Fibroblast of lung (primary cell): ENCODE measurements at regions not wholly inside any gene's neighbourhood (a gene's known extent, or its start where the extent isn't known, plus 50 kb on each side); places are given as distances from the start of the nearest gene placed in this dataset.

ENCODE experiments used
- DNase-seq, 2 donors: peaks; one replicate each; pipeline versions ENCODE4 v3.0.0 to v3.0.0-alpha.2; 2010; ENCODE audit warnings: low read depth in 2 of 2
- H2AFZ ChIP-seq: 2 replicates; pipeline ENCODE4 v1.5.1; 2012; ENCODE audit warnings: low read length, control low read depth, inconsistent platforms
- H3K27ac ChIP-seq: 2 replicates; pipeline ENCODE4 v1.5.1; 2011; ENCODE audit warnings: low read length, control low read depth; ENCODE audit not compliant: insufficient read depth
- H3K27me3 ChIP-seq: 2 replicates; pipeline ENCODE4 v1.5.1; 2011; ENCODE audit warnings: mild to moderate bottlenecking, low read length; ENCODE audit not compliant: control insufficient read depth, insufficient read depth
- H3K36me3 ChIP-seq: 2 replicates; pipeline ENCODE4 v1.5.1; 2011; ENCODE audit warnings: low read length; ENCODE audit not compliant: control insufficient read depth, insufficient read depth
- H3K4me1 ChIP-seq: 2 replicates; pipeline ENCODE4 v1.5.1; 2011; ENCODE audit warnings: low read length; ENCODE audit not compliant: control insufficient read depth, insufficient read depth; ENCODE audit errors: extremely low read depth
- H3K4me2 ChIP-seq: 2 replicates; pipeline ENCODE4 v1.5.1; 2011; ENCODE audit warnings: low read length, control low read depth; ENCODE audit not compliant: insufficient read depth; ENCODE audit errors: extremely low read depth
- H3K4me3 ChIP-seq, 4 experiments: fragments of 200-600 bp in 1 of 4; sonication (generic) in 1 of 4; replicated peaks in 1 of 4; 2 replicates each; pipeline ENCODE4 v1.5.1; 2011 to 2016; ENCODE audit warnings: low read length in 4 of 4, low read depth in 3 of 4, mild to moderate bottlenecking in 3 of 4, control low read depth in 2 of 4, inconsistent platforms in 1 of 4, mixed read lengths in 1 of 4; ENCODE audit not compliant: insufficient read depth in 1 of 4; ENCODE audit errors: control extremely low read depth in 1 of 4
- H3K79me2 ChIP-seq: 2 replicates; pipeline ENCODE4 v1.5.1; 2012; ENCODE audit warnings: mild to moderate bottlenecking, low read length, inconsistent platforms; ENCODE audit not compliant: control insufficient read depth, insufficient read depth
- H3K9ac ChIP-seq: 2 replicates; pipeline ENCODE4 v1.5.1; 2011; ENCODE audit warnings: mild to moderate bottlenecking, low read length, control low read depth; ENCODE audit not compliant: insufficient read depth
- H3K9me3 ChIP-seq: 2 replicates; pipeline ENCODE4 v1.5.1; 2012; ENCODE audit warnings: low read depth, low read length; ENCODE audit not compliant: control insufficient read depth, insufficient read depth
- H4K20me1 ChIP-seq: 2 replicates; pipeline ENCODE4 v1.5.1; 2011; ENCODE audit warnings: low read length; ENCODE audit not compliant: control insufficient read depth, insufficient read depth; ENCODE audit errors: extremely low read depth
- EZH2 ChIP-seq: IDR thresholded peaks from 2 replicates; pipeline ENCODE4 v1.5.1; 2012; ENCODE audit warnings: low read length, control low read depth, mild to moderate bottlenecking; ENCODE audit errors: missing control alignments
- TF ChIP-seq, protein P1 (sequence below), 2 donors: IDR thresholded peaks in 1 of 2; conservative IDR thresholded peaks in 1 of 2; 1 replicate in 1 of 2; 2 replicates in 1 of 2; pipeline ENCODE4 v1.5.1; 2011 to 2012; ENCODE audit warnings: low read length in 2 of 2, control low read depth in 1 of 2, inconsistent platforms in 1 of 2, low read depth in 1 of 2, mild to moderate bottlenecking in 1 of 2

DNA sequence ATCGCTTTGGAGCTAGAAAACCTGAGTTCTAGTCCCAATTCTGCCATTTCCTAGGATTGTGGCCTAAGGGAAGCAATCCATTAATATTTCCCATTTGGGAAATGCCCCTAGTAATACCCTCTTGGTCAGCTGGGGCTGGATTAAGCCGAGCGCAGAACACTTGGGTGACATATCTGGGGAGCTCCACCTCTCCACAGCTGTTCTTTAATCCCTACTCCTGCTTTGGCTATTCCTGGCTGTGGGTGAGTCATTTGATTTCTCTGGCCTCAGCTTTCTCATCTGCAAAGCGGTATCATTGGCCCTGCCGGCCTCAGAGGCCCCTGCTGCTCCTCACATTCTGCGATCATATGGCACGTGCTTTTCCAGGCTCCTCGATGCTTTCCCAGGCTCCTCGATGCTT lies 108.3 kb downstream of the BUB3 start:
- no peaks in the 10 kb centered on the region for H3K9me3 ChIP-seq
- H2AFZ ChIP-seq: no peak overlapping the region
- no peaks in the 10 kb centered on the region for H3K79me2 ChIP-seq
- H3K36me3 ChIP-seq: no peaks in the 10 kb centered on the region
- no peak overlapping the region for H3K4me3 ChIP-seq
- H3K27me3 ChIP-seq: no peaks in the 10 kb centered on the region
- TF ChIP-seq, protein P1, sequence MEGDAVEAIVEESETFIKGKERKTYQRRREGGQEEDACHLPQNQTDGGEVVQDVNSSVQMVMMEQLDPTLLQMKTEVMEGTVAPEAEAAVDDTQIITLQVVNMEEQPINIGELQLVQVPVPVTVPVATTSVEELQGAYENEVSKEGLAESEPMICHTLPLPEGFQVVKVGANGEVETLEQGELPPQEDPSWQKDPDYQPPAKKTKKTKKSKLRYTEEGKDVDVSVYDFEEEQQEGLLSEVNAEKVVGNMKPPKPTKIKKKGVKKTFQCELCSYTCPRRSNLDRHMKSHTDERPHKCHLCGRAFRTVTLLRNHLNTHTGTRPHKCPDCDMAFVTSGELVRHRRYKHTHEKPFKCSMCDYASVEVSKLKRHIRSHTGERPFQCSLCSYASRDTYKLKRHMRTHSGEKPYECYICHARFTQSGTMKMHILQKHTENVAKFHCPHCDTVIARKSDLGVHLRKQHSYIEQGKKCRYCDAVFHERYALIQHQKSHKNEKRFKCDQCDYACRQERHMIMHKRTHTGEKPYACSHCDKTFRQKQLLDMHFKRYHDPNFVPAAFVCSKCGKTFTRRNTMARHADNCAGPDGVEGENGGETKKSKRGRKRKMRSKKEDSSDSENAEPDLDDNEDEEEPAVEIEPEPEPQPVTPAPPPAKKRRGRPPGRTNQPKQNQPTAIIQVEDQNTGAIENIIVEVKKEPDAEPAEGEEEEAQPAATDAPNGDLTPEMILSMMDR (conservative IDR thresholded peaks at IDR 0.05 in 1 of 2, IDR thresholded peaks at IDR 0.05 in 1 of 2; ENCODE audit: low read depth in 1 of 2, low read length in 2 of 2): no peak
- no peak for TF ChIP-seq EZH2
- no peaks in the 10 kb centered on the region for H4K20me1 ChIP-seq
- H3K4me1 ChIP-seq: no peaks in the 10 kb centered on the region
- no peak overlapping the region for H3K27ac ChIP-seq
- H3K9ac ChIP-seq: no peak overlapping the region
- DNase-seq: no peak
- H3K4me2 ChIP-seq: no peak overlapping the region

DNA sequence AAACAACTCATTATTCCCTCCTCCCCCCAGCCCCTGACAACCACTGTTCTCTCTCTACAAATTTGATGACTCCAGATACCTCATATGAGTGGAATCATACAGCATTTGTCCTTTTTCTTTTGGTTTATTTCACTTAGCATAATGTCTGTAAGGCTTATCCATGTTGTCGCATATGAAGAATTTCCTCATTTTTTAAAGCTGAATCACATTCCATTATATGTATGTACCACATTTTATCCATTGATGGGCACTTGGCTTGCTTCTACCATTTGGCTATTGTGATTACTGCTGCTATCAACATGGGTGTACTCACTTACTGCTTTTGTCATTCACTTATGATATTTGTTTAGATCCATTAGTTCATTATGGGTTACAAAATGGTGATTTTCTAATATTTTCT lies 112.8 kb downstream of the BUB3 start:
- no peak for TF ChIP-seq EZH2
- TF ChIP-seq, protein P1 (conservative IDR thresholded peaks at IDR 0.05 in 1 of 2, IDR thresholded peaks at IDR 0.05 in 1 of 2; ENCODE audit: low read depth in 1 of 2, low read length in 2 of 2): no peak
- Histone ChIP-seq H3K9me3 (no peaks in the 10 kb centered on the region), H3K4me3 (no peak overlapping the region), H4K20me1 (no peaks in the 10 kb centered on the region), H2AFZ (no peak overlapping the region), H3K4me2 (no peak overlapping the region), H3K4me1 (no peaks in the 10 kb centered on the region), H3K9ac (no peak overlapping the region), H3K36me3 (no peaks in the 10 kb centered on the region), H3K27ac (no peak overlapping the region), H3K79me2 (no peaks in the 10 kb centered on the region), H3K27me3 (no peaks in the 10 kb centered on the region)
- DNase-seq: peak in 1 of 2 donors; percentile 32

DNA sequence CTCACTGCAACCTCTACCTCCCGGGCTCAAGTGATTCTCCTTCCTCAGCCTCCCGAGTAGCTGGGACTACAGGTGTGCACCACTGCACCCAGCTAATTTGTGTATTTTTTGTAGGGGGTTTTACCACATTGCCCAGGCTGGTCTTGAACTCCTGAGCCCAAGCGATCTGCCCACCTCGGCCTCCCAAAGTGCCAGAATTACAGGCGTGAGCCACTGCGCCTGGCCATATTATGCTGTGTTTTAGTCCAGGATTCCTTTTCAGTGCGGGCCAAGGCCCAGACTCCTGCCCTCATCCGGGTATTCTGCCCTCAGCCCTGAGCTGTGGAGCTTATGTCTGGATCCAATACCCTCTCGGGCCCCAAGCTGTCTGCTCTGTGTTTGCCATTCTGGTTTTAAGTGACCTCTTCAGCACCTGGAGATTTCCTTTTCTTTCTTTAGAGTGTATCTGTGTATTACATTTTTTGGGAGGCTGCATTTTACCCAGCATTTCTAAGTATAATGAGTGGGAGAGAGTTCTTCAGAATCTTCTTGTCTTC lies 114.9 kb downstream of the BUB3 start:
- Histone ChIP-seq H3K36me3 (no peaks in the 10 kb centered on the region), H3K27me3 (no peaks in the 10 kb centered on the region), H2AFZ (no peak overlapping the region), H3K4me2 (no peak overlapping the region), H4K20me1 (no peaks in the 10 kb centered on the region), H3K9ac (no peak overlapping the region), H3K79me2 (no peaks in the 10 kb centered on the region), H3K4me1 (no peaks in the 10 kb centered on the region), H3K27ac (no peak overlapping the region), H3K9me3 (no peaks in the 10 kb centered on the region), H3K4me3 (no peak overlapping the region)
- TF ChIP-seq EZH2: no peak
- TF ChIP-seq, protein P1 (conservative IDR thresholded peaks at IDR 0.05 in 1 of 2, IDR thresholded peaks at IDR 0.05 in 1 of 2; ENCODE audit: low read depth in 1 of 2, low read length in 2 of 2): no peak
- no peak for DNase-seq
